Upper lobe of left lung (tissue), 6 donors: ENCODE measurements at regions not wholly inside any gene's neighbourhood (a gene's known extent, or its start where the extent isn't known, plus 50 kb on each side); places are given as distances from the start of the nearest gene placed in this dataset.

Experiments
- ATAC-seq, 2 donors: fragments of 200-7000 bp; cut with Tn5 transposase; one replicate each; pipeline ENCODE4 v1.9.1; 2022; ENCODE audit warnings: mild to moderate bottlenecking in 2 of 2, moderate library complexity in 2 of 2; ENCODE audit not compliant: low FRiP score in 2 of 2
- DNase-seq, 2 donors: peaks; one replicate each; pipeline ENCODE4 v3.0.0-alpha.2; 2019 to 2020
- H3K27ac ChIP-seq, 4 donors: fragments of 200-600 bp; sonication (generic); one replicate each; pipeline ENCODE4 v1.5.1; 2016 to 2019
- H3K27me3 ChIP-seq, 4 donors: fragments of 200-600 bp; sonication (generic); one replicate each; pipeline ENCODE4 v1.5.1; 2017 to 2019
- H3K36me3 ChIP-seq, 4 donors: fragments of 200-600 bp; sonication (generic); one replicate each; pipeline ENCODE4 v1.5.1; 2016 to 2019
- H3K4me1 ChIP-seq, 4 donors: fragments of 200-600 bp; sonication (generic); one replicate each; pipeline ENCODE4 v1.5.1; 2018 to 2019
- H3K4me3 ChIP-seq, 4 donors: fragments of 200-600 bp; sonication (generic); one replicate each; pipeline ENCODE4 v1.5.1; 2017 to 2019; ENCODE audit warnings: mild to moderate bottlenecking in 2 of 4, moderate library complexity in 1 of 4
- H3K9me3 ChIP-seq, 4 donors: fragments of 200-600 bp; sonication (generic); one replicate each; pipeline ENCODE4 v1.5.1; 2018 to 2019
- CTCF ChIP-seq, 6 experiments: fragments of 450-650 bp in 4 of 6; fragments of 200-600 bp in 2 of 6; sonication (generic) in 2 of 6; IDR thresholded peaks; one replicate each; pipeline ENCODE4 v1.5.1; 2016 to 2019; ENCODE audit warnings: antibody characterized with exemption in 6 of 6
- EP300 ChIP-seq, 4 donors: sonication (generic); formaldehyde crosslinking; IDR thresholded peaks; one replicate each; pipeline ENCODE4 v1.5.1; 2017; ENCODE audit warnings: antibody characterized with exemption in 4 of 4, control low read depth in 2 of 4
- POLR2A ChIP-seq, 4 donors: fragments of 450-650 bp; IDR thresholded peaks; one replicate each; pipeline ENCODE4 v1.5.1; 2016 to 2017; ENCODE audit warnings: antibody characterized with exemption in 4 of 4, mild to moderate bottlenecking in 2 of 4
- POLR2AphosphoS5 ChIP-seq, 2 donors: sonication (generic); formaldehyde crosslinking; IDR thresholded peaks; one replicate each; pipeline ENCODE4 v1.5.1; 2017; ENCODE audit warnings: antibody characterized with exemption in 2 of 2
- WGBS, 2 donors: methylation state at CpG; one replicate each; pipeline ENCODE4 v1.1.5; 2017 to 2018; 5-methylcytosine and 5-hydroxymethylcytosine counted together
- donor health status: DM: no; HTN: no; CAD: no; lungs with moderate emphysema.
- donor health status: DM: no; HTN: yes; CAD: no; lungs with severe emphysema.

- H3K27ac ChIP-seq = no peak overlapping the region
- no peaks in the 10 kb centered on the region for H3K27me3 ChIP-seq
- H3K9me3 ChIP-seq = peaks cover 0 to 10% (median 4%) of the 10 kb centered on the region in 4 donors
- no peak for TF ChIP-seq CTCF (IDR thresholded peaks at IDR 0.05)
- TF ChIP-seq EP300 (IDR thresholded peaks at IDR 0.05) = no peak
- no peak for TF ChIP-seq POLR2A (IDR thresholded peaks at IDR 0.05)
- TF ChIP-seq POLR2AphosphoS5 (IDR thresholded peaks at IDR 0.05) = no peak
- ATAC-seq (no peak), DNase-seq (no peak)
- WGBS, 2 donors = 54 to 60% methylated on average over 3 of the region's 3 CpGs
- H3K36me3 ChIP-seq = no peaks in the 10 kb centered on the region
- no peak overlapping the region for H3K4me3 ChIP-seq
- H3K4me1 ChIP-seq = no peaks in the 10 kb centered on the region
These were observed 894.5 kb upstream of the ALCAM start for GRCh38 chr3:104472221-104472620.

- Histone ChIP-seq H3K4me1 (no peaks in the 10 kb centered on the region), H3K36me3 (no peaks in the 10 kb centered on the region), H3K27ac (no peak overlapping the region), H3K4me3 (no peak overlapping the region), H3K27me3 (no peaks in the 10 kb centered on the region), H3K9me3 (peaks cover 0 to 10% (median 4%) of the 10 kb centered on the region in 4 donors)
- TF ChIP-seq POLR2AphosphoS5 (IDR thresholded peaks at IDR 0.05) (no peak), EP300 (IDR thresholded peaks at IDR 0.05) (no peak), CTCF (IDR thresholded peaks at IDR 0.05) (no peak), POLR2A (IDR thresholded peaks at IDR 0.05) (no peak)
- ATAC-seq = no peak
- DNase-seq = no peak
- 59 to 91% methylated on average over 1 of the region's 1 CpG for WGBS, 2 donors
These were observed 892.7 kb upstream of the ALCAM start for GRCh38 chr3:104474011-104474410.

GRCh38 chr3:104503022-104503421 is 863.7 kb upstream of the ALCAM start:
- H3K4me3 ChIP-seq = no peak overlapping the region
- no peak for ATAC-seq
- no peak overlapping the region for H3K27ac ChIP-seq
- no peaks in the 10 kb centered on the region for H3K36me3 ChIP-seq
- DNase-seq = peak in 1 of 2 donors; percentile 64
- H3K9me3 ChIP-seq = no peaks in the 10 kb centered on the region
- H3K4me1 ChIP-seq = no peaks in the 10 kb centered on the region
- no peaks in the 10 kb centered on the region for H3K27me3 ChIP-seq
- TF ChIP-seq EP300 (IDR thresholded peaks at IDR 0.05) (no peak), CTCF (IDR thresholded peaks at IDR 0.05) (no peak), POLR2A (IDR thresholded peaks at IDR 0.05) (no peak), POLR2AphosphoS5 (IDR thresholded peaks at IDR 0.05) (no peak)
- WGBS, 2 donors = 93 to 95% methylated on average over 24 of the region's 24 CpGs

- H3K36me3 ChIP-seq = no peaks in the 10 kb centered on the region
- H3K27me3 ChIP-seq = no peaks in the 10 kb centered on the region
- no peak overlapping the region for H3K27ac ChIP-seq
- 74 to 82% methylated on average over 3 of the region's 3 CpGs for WGBS, 2 donors
- DNase-seq (no peak), ATAC-seq (no peak)
- TF ChIP-seq POLR2A (IDR thresholded peaks at IDR 0.05) = no peak
- TF ChIP-seq POLR2AphosphoS5 (IDR thresholded peaks at IDR 0.05) = no peak
- TF ChIP-seq CTCF (IDR thresholded peaks at IDR 0.05) = no peak
- no peak for TF ChIP-seq EP300 (IDR thresholded peaks at IDR 0.05)
- no peaks in the 10 kb centered on the region for H3K9me3 ChIP-seq
- H3K4me1 ChIP-seq = no peaks in the 10 kb centered on the region
- H3K4me3 ChIP-seq = no peak overlapping the region
These were observed 856.4 kb upstream of the ALCAM start for GRCh38 chr3:104510131-104510849.

GRCh38 chr3:104514371-104514770 is 852.3 kb upstream of the ALCAM start:
- Histone ChIP-seq H3K4me3 (no peak overlapping the region), H3K4me1 (no peaks in the 10 kb centered on the region), H3K9me3 (no peaks in the 10 kb centered on the region), H3K27ac (no peak overlapping the region), H3K27me3 (no peaks in the 10 kb centered on the region), H3K36me3 (no peaks in the 10 kb centered on the region)
- 77 to 82% methylated on average over 1 of the region's 1 CpG for WGBS, 2 donors
- ATAC-seq = no peak
- no peak for DNase-seq
- no peak for TF ChIP-seq EP300 (IDR thresholded peaks at IDR 0.05)
- TF ChIP-seq CTCF (IDR thresholded peaks at IDR 0.05) = no peak
- TF ChIP-seq POLR2AphosphoS5 (IDR thresholded peaks at IDR 0.05) = no peak
- TF ChIP-seq POLR2A (IDR thresholded peaks at IDR 0.05) = no peak
